ENCODE measurements at regions not wholly inside any gene's neighbourhood (a gene's known extent, or its start where the extent isn't known, plus 50 kb on each side); places are given as distances from the start of the nearest gene placed in this dataset.

GRCh38 chr9:2958219-2958618 lies 114.3 kb upstream of the PUM3 start:
- H3K27ac ChIP-seq: no peak overlapping the region
- H3K27me3 ChIP-seq: no peaks in the 10 kb centered on the region
- 63% methylated on average over 2 of the region's 2 CpGs for WGBS (ENCODE audit: insufficient coverage, low coverage, low lambda C conversion rate, missing lambda C conversion rate)
- H3K36me3 ChIP-seq: no peaks in the 10 kb centered on the region
- DNase-seq: no peak
- no peak for TF ChIP-seq CTCF (IDR thresholded peaks at IDR 0.05)
- TF ChIP-seq POLR2A (IDR thresholded peaks at IDR 0.05): no peak
- H3K9me3 ChIP-seq: no peaks in the 10 kb centered on the region
- H3K4me3 ChIP-seq: no peak overlapping the region
- intact Hi-C loops (cut with DNase I): no loop called here
- ATAC-seq: no peak
- no peaks in the 10 kb centered on the region for H3K4me1 ChIP-seq

- no peak for TF ChIP-seq POLR2A (IDR thresholded peaks at IDR 0.05)
- TF ChIP-seq CTCF (IDR thresholded peaks at IDR 0.05): no peak
- Histone ChIP-seq H3K9me3 (no peaks in the 10 kb centered on the region), H3K4me1 (no peaks in the 10 kb centered on the region), H3K4me3 (no peak overlapping the region), H3K36me3 (no peaks in the 10 kb centered on the region), H3K27ac (no peak overlapping the region), H3K27me3 (no peaks in the 10 kb centered on the region)
- intact Hi-C loops (cut with DNase I): no loop called here
- WGBS (ENCODE audit: insufficient coverage, low coverage, low lambda C conversion rate, missing lambda C conversion rate): 61% methylated on average over 6 of the region's 6 CpGs
- DNase-seq: no peak
- no peak for ATAC-seq
Measured at GRCh38 chr9:2957656-2958200, 113.8 kb upstream of the PUM3 start.

GRCh38 chr9:2955575-2955974 lies 111.7 kb upstream of the PUM3 start:
- ATAC-seq: no peak

GRCh38 chr9:2939368-2939767 lies 95.5 kb upstream of the PUM3 start:
- no peak for ATAC-seq
- H3K27ac ChIP-seq: no peak overlapping the region
- WGBS (ENCODE audit: insufficient coverage, low coverage, low lambda C conversion rate, missing lambda C conversion rate): 80% methylated on average over 1 of the region's 1 CpG
- no peaks in the 10 kb centered on the region for H3K9me3 ChIP-seq
- H3K4me1 ChIP-seq: no peaks in the 10 kb centered on the region
- H3K36me3 ChIP-seq: no peaks in the 10 kb centered on the region
- no peaks in the 10 kb centered on the region for H3K27me3 ChIP-seq
- intact Hi-C loops (cut with DNase I): no loop called here
- no peak overlapping the region for H3K4me3 ChIP-seq
- TF ChIP-seq CTCF (IDR thresholded peaks at IDR 0.05) (no peak), POLR2A (IDR thresholded peaks at IDR 0.05) (no peak)
- DNase-seq: no peak

More at GRCh38 chr9:2955575-2955974, 111.7 kb upstream of the PUM3 start:
- no peaks in the 10 kb centered on the region for H3K27me3 ChIP-seq
- TF ChIP-seq POLR2A (IDR thresholded peaks at IDR 0.05) (no peak), CTCF (IDR thresholded peaks at IDR 0.05) (no peak)
- no peak overlapping the region for H3K4me3 ChIP-seq
- 10% methylated on average over 2 of the region's 2 CpGs for WGBS (ENCODE audit: insufficient coverage, low coverage, low lambda C conversion rate, missing lambda C conversion rate)
- intact Hi-C loops (cut with DNase I): no loop called here
- H3K27ac ChIP-seq: no peak overlapping the region
- H3K36me3 ChIP-seq: no peaks in the 10 kb centered on the region
- no peaks in the 10 kb centered on the region for H3K4me1 ChIP-seq
- DNase-seq: no peak
- H3K9me3 ChIP-seq: no peaks in the 10 kb centered on the region

GRCh38 chr9:2936221-2936620 lies 92.3 kb upstream of the PUM3 start:
- Histone ChIP-seq H3K4me1 (no peaks in the 10 kb centered on the region), H3K27ac (no peak overlapping the region), H3K36me3 (no peaks in the 10 kb centered on the region), H3K9me3 (no peaks in the 10 kb centered on the region), H3K27me3 (no peaks in the 10 kb centered on the region), H3K4me3 (no peak overlapping the region)
- intact Hi-C loops (cut with DNase I): no loop called here
- DNase-seq (no peak), ATAC-seq (no peak)
- 40% methylated on average over 1 of the region's 1 CpG for WGBS (ENCODE audit: insufficient coverage, low coverage, low lambda C conversion rate, missing lambda C conversion rate)
- TF ChIP-seq CTCF (IDR thresholded peaks at IDR 0.05): no peak
- TF ChIP-seq POLR2A (IDR thresholded peaks at IDR 0.05): no peak

All from right lobe of liver (tissue), 6 donors.